Mesenchymal stem cell (in vitro differentiated cells and primary cell): ENCODE measurements at regions not wholly inside any gene's neighbourhood (a gene's known extent, or its start where the extent isn't known, plus 50 kb on each side); places are given as distances from the start of the nearest gene placed in this dataset.

Experiments
- DNase-seq: peaks from one replicate; pipeline ENCODE4 v3.0.0-alpha.2; 2013
- H2AFZ ChIP-seq: one replicate; pipeline ENCODE4 v1.6.1; 2013; ENCODE audit warnings: low read depth, mild to moderate bottlenecking, control low read depth, inconsistent platforms, low read length, moderate library complexity
- H2AK5ac ChIP-seq: 2 replicates; pipeline ENCODE4 v1.6.1; 2013; ENCODE audit warnings: low read length, moderate library complexity, mild to moderate bottlenecking, inconsistent platforms; ENCODE audit not compliant: severe bottlenecking
- H2BK120ac ChIP-seq: one replicate; pipeline ENCODE4 v1.6.1; 2013; ENCODE audit warnings: low read depth, mild to moderate bottlenecking, inconsistent platforms, low read length, moderate library complexity
- H2BK12ac ChIP-seq, 2 experiments: one replicate each; pipeline ENCODE4 v1.6.1; 2013; ENCODE audit warnings: inconsistent platforms in 2 of 2, low read length in 2 of 2, mild to moderate bottlenecking in 2 of 2, moderate library complexity in 2 of 2, control low read depth in 1 of 2
- H2BK15ac ChIP-seq: one replicate; pipeline ENCODE4 v1.6.1; 2013; ENCODE audit warnings: mild to moderate bottlenecking, low read depth, inconsistent platforms; ENCODE audit not compliant: poor library complexity, severe bottlenecking
- H2BK5ac ChIP-seq: 2 replicates; pipeline ENCODE4 v1.6.1; 2013; ENCODE audit warnings: low read depth, mild to moderate bottlenecking, low read length, control low read depth, inconsistent platforms; ENCODE audit not compliant: poor library complexity, severe bottlenecking
- H3K14ac ChIP-seq, 2 experiments: one replicate each; pipeline ENCODE4 v1.6.1; 2013; ENCODE audit warnings: inconsistent platforms in 2 of 2, low read length in 2 of 2, control low read depth in 1 of 2, mild to moderate bottlenecking in 1 of 2, moderate library complexity in 1 of 2
- H3K18ac ChIP-seq, 2 experiments: one replicate each; pipeline ENCODE4 v1.6.1; 2013; ENCODE audit warnings: inconsistent platforms in 2 of 2, low read length in 2 of 2, control low read depth in 1 of 2, low read depth in 1 of 2, mild to moderate bottlenecking in 1 of 2
- H3K23ac ChIP-seq, 2 experiments: one replicate each; pipeline ENCODE4 v1.6.1; 2013; ENCODE audit warnings: inconsistent platforms in 2 of 2, low read length in 2 of 2, mild to moderate bottlenecking in 2 of 2, moderate library complexity in 2 of 2, control low read depth in 1 of 2
- H3K27ac ChIP-seq: 2 replicates; pipeline ENCODE4 v1.5.1; 2013; ENCODE audit warnings: mild to moderate bottlenecking, moderate library complexity, low read length, control low read depth, inconsistent platforms; ENCODE audit not compliant: poor library complexity, severe bottlenecking
- H3K27me3 ChIP-seq, 2 experiments: 2 replicates each; pipeline versions ENCODE4 v1.6.1 to v1.7.0; 2013; ENCODE audit warnings: low read length in 2 of 2, mild to moderate bottlenecking in 2 of 2, moderate library complexity in 2 of 2, control low read depth in 1 of 2, inconsistent platforms in 1 of 2; ENCODE audit not compliant: control insufficient read depth in 1 of 2, insufficient read depth in 1 of 2
- H3K36me3 ChIP-seq, 2 experiments: 2 replicates each; pipeline versions ENCODE4 v1.6.1 to v1.7.0; 2013; ENCODE audit warnings: low read length in 2 of 2, control low read depth in 1 of 2, inconsistent platforms in 1 of 2, low read depth in 1 of 2, mild to moderate bottlenecking in 1 of 2; ENCODE audit not compliant: insufficient read depth in 2 of 2, control insufficient read depth in 1 of 2
- H3K4ac ChIP-seq, 2 experiments: one replicate each; pipeline ENCODE4 v1.6.1; 2013; ENCODE audit warnings: inconsistent platforms in 2 of 2, low read length in 2 of 2, mild to moderate bottlenecking in 2 of 2, moderate library complexity in 2 of 2, control low read depth in 1 of 2, low read depth in 1 of 2
- H3K4me1 ChIP-seq: 2 replicates; pipeline ENCODE4 v1.6.1; 2013; ENCODE audit warnings: low read depth, low read length, control low read depth; ENCODE audit not compliant: control insufficient read depth, insufficient read depth
- H3K4me2 ChIP-seq: 2 replicates; pipeline ENCODE4 v1.6.1; 2013; ENCODE audit warnings: low read length, mild to moderate bottlenecking, inconsistent platforms; ENCODE audit not compliant: poor library complexity, severe bottlenecking
- H3K4me3 ChIP-seq, 2 experiments: 2 replicates each; pipeline versions ENCODE4 v1.5.1 to v1.7.0; 2013; ENCODE audit warnings: low read length in 2 of 2, mild to moderate bottlenecking in 2 of 2, control low read depth in 1 of 2, low read depth in 1 of 2; ENCODE audit not compliant: insufficient read depth in 1 of 2
- H3K79me1 ChIP-seq: replicated peaks from 2 replicates; pipeline ENCODE4 v1.6.1; 2013; ENCODE audit warnings: mild to moderate bottlenecking, control low read depth, low read length, inconsistent platforms; ENCODE audit not compliant: poor library complexity, severe bottlenecking
- H3K9ac ChIP-seq: 2 replicates; pipeline ENCODE4 v1.7.0; 2013; ENCODE audit warnings: mild to moderate bottlenecking, low read length, moderate library complexity
- H3K9me3 ChIP-seq: 2 replicates; pipeline ENCODE4 v1.7.0; 2013; ENCODE audit warnings: mild to moderate bottlenecking, low read length; ENCODE audit not compliant: control insufficient read depth
- H4K8ac ChIP-seq: one replicate; pipeline ENCODE4 v1.6.1; 2013; ENCODE audit warnings: inconsistent platforms, mild to moderate bottlenecking, low read length, moderate library complexity
- H4K91ac ChIP-seq: one replicate; pipeline ENCODE4 v1.6.1; 2013; ENCODE audit warnings: mild to moderate bottlenecking, low read length, inconsistent platforms
- WGBS: methylation state at CpG from one replicate; pipeline ENCODE4 v1.1.7; 2013; ENCODE audit warnings: mixed read lengths; 5-methylcytosine and 5-hydroxymethylcytosine counted together

GRCh38 chr3:18513091-18513490 lies 88.0 kb upstream of the SATB1 start:
- no peak overlapping the region for H4K8ac ChIP-seq
- no peak overlapping the region for H3K18ac ChIP-seq
- H3K9ac ChIP-seq = no peak overlapping the region
- H3K4ac ChIP-seq = no peak overlapping the region
- no peak overlapping the region for H3K4me3 ChIP-seq
- no peak overlapping the region for H2BK15ac ChIP-seq
- H3K4me2 ChIP-seq = no peak overlapping the region
- no peaks in the 10 kb centered on the region for H3K36me3 ChIP-seq
- no peak overlapping the region for H3K23ac ChIP-seq
- no peak overlapping the region for H2BK5ac ChIP-seq
- H3K27me3 ChIP-seq = no peaks in the 10 kb centered on the region
- no peaks in the 10 kb centered on the region for H3K4me1 ChIP-seq
- DNase-seq = no peak
- WGBS = 100% methylated on average over 1 of the region's 3 CpGs
- no peak overlapping the region for H2BK120ac ChIP-seq
- no peak overlapping the region for H3K14ac ChIP-seq
- no peak overlapping the region for H2AK5ac ChIP-seq
- H3K79me1 ChIP-seq = no peaks in the 10 kb centered on the region
- no peak overlapping the region for H2BK12ac ChIP-seq
- H2AFZ ChIP-seq = no peak overlapping the region
- H3K27ac ChIP-seq = no peak overlapping the region
- no peak overlapping the region for H4K91ac ChIP-seq
- peaks cover 8% of the 10 kb centered on the region for H3K9me3 ChIP-seq

- no peak overlapping the region for H4K8ac ChIP-seq
Measured at GRCh38 chr3:18512007-18512406, 86.9 kb upstream of the SATB1 start.

DNA sequence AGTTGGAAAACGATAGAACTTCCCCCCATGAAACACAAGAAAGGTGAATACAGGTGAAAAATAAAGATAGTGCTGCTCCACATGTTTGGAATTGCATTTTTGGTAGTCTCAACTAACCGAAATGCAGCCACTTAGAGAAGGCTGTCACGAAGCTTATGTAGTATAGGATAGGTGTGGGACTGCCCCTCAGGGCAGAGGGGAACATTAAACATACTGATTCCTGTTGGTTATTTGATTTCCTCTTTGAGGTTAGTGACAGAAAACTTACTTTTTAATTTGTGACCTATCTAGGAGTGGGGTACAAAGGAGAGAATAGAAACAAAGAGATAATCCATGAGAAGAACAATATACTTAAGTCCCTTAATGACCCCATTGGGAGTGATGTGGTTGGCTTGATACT lies 85.8 kb upstream of the SATB1 start:
- Histone ChIP-seq H4K8ac (no peak overlapping the region), H3K14ac (no peak overlapping the region), H2BK15ac (no peak overlapping the region), H3K27me3 (no peaks in the 10 kb centered on the region), H3K4me2 (no peak overlapping the region), H2AK5ac (no peak overlapping the region), H3K9me3 (peaks cover 8% of the 10 kb centered on the region), H3K4ac (no peak overlapping the region), H2BK120ac (no peak overlapping the region), H2BK5ac (no peak overlapping the region), H3K79me1 (no peaks in the 10 kb centered on the region), H3K27ac (no peak overlapping the region), H3K18ac (no peak overlapping the region), H3K9ac (no peak overlapping the region), H3K23ac (no peak overlapping the region), H3K4me1 (no peaks in the 10 kb centered on the region), H2BK12ac (no peak overlapping the region), H2AFZ (no peak overlapping the region), H3K4me3 (no peak overlapping the region), H4K91ac (no peak overlapping the region), H3K36me3 (no peaks in the 10 kb centered on the region)
- 70% methylated on average over 3 of the region's 3 CpGs for WGBS
- DNase-seq = no peak

More at GRCh38 chr3:18512007-18512406, 86.9 kb upstream of the SATB1 start:
- no peak overlapping the region for H3K4me2 ChIP-seq
- H3K27ac ChIP-seq = no peak overlapping the region
- no peak overlapping the region for H2AFZ ChIP-seq
- H3K79me1 ChIP-seq = no peaks in the 10 kb centered on the region
- no peak overlapping the region for H3K23ac ChIP-seq
- no peak overlapping the region for H3K14ac ChIP-seq
- H2BK12ac ChIP-seq = no peak overlapping the region
- no peak overlapping the region for H3K18ac ChIP-seq
- H3K4me1 ChIP-seq = no peaks in the 10 kb centered on the region
- H3K9ac ChIP-seq = no peak overlapping the region
- no peak overlapping the region for H2BK15ac ChIP-seq
- no peaks in the 10 kb centered on the region for H3K27me3 ChIP-seq
- no peak overlapping the region for H3K4ac ChIP-seq
- no peak overlapping the region for H4K91ac ChIP-seq
- H3K36me3 ChIP-seq = no peaks in the 10 kb centered on the region
- 100% methylated on average over 1 of the region's 1 CpG for WGBS
- no peak overlapping the region for H3K4me3 ChIP-seq
- DNase-seq = no peak
- no peak overlapping the region for H2BK5ac ChIP-seq
- H2AK5ac ChIP-seq = no peak overlapping the region
- H2BK120ac ChIP-seq = no peak overlapping the region
- H3K9me3 ChIP-seq = peaks cover 8% of the 10 kb centered on the region

GRCh38 chr3:18507333-18507732 lies 82.2 kb upstream of the SATB1 start:
- no peak overlapping the region for H2AK5ac ChIP-seq
- H3K14ac ChIP-seq = no peak overlapping the region
- H3K9ac ChIP-seq = no peak overlapping the region
- no CpG with 5 or more reads among the region's 2 CpGs for WGBS
- H2BK12ac ChIP-seq = no peak overlapping the region
- DNase-seq = no peak
- no peak overlapping the region for H3K18ac ChIP-seq
- no peak overlapping the region for H3K4me2 ChIP-seq
- no peak overlapping the region for H2AFZ ChIP-seq
- no peak overlapping the region for H2BK15ac ChIP-seq
- no peak overlapping the region for H4K91ac ChIP-seq
- no peak overlapping the region for H2BK120ac ChIP-seq
- H3K9me3 ChIP-seq = peaks cover 8% of the 10 kb centered on the region
- H3K4me1 ChIP-seq = no peaks in the 10 kb centered on the region
- no peaks in the 10 kb centered on the region for H3K27me3 ChIP-seq
- H3K23ac ChIP-seq = no peak overlapping the region
- H2BK5ac ChIP-seq = no peak overlapping the region
- H3K4me3 ChIP-seq = no peak overlapping the region
- H3K4ac ChIP-seq = no peak overlapping the region
- H3K36me3 ChIP-seq = no peaks in the 10 kb centered on the region
- H3K27ac ChIP-seq = no peak overlapping the region
- no peak overlapping the region for H4K8ac ChIP-seq
- no peaks in the 10 kb centered on the region for H3K79me1 ChIP-seq
